H7 (cell line): ENCODE measurements at regions not wholly inside any gene's neighbourhood (a gene's known extent, or its start where the extent isn't known, plus 50 kb on each side); places are given as distances from the start of the nearest gene placed in this dataset.
A peak's percentile ranks its signal among the peaks of the same experiment; 100 is the strongest.
"Not testable (repeated sequence)": the region's sequence is repeated elsewhere in the genome, so short reads cannot be mapped to it uniquely, and the experiment has no call there.

Experiments
- DNase-seq: peaks from one replicate; pipeline ENCODE4 v3.0.0; 2012
- H3K27me3 ChIP-seq: 2 replicates; pipeline ENCODE4 v1.6.0; 2011; ENCODE audit warnings: mild to moderate bottlenecking, low read length; ENCODE audit not compliant: control insufficient read depth, insufficient read depth
- H3K36me3 ChIP-seq: replicated peaks from 2 replicates; pipeline ENCODE4 v1.5.1; 2011; ENCODE audit warnings: low read length; ENCODE audit not compliant: control insufficient read depth, insufficient read depth
- H3K4me3 ChIP-seq: 2 replicates; pipeline ENCODE4 v1.5.1; 2011; ENCODE audit warnings: low read depth, mild to moderate bottlenecking, control low read depth, low read length, moderate library complexity; ENCODE audit not compliant: insufficient read depth

- not testable (repeated sequence) for H3K4me3 ChIP-seq, H3K36me3 ChIP-seq, DNase-seq, H3K27me3 ChIP-seq
These were observed 150.8 kb upstream of the C1QTNF3 start for GRCh38 chr5:34193804-34194203.

DNA sequence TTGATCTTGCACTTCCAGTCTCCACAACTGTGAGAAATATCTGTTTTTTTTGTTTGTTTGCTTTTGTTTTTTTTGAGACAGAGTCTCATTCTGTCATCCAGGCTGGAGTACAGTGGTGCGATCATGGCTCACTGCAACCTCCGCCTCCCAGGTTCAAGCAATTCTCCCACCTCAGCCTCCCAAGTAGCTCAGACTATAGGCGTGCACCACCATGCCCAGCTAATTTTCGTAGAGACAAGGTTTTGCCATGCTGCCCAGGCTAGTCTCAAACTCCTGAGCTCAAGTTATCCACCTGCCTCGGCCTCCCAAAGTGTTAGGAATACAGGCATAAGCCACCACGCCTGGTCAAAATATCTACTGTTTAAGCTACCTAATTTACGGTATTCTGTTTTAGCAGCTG lies 153.1 kb upstream of the C1QTNF3 start:
- DNase-seq: not testable (repeated sequence)

DNA sequence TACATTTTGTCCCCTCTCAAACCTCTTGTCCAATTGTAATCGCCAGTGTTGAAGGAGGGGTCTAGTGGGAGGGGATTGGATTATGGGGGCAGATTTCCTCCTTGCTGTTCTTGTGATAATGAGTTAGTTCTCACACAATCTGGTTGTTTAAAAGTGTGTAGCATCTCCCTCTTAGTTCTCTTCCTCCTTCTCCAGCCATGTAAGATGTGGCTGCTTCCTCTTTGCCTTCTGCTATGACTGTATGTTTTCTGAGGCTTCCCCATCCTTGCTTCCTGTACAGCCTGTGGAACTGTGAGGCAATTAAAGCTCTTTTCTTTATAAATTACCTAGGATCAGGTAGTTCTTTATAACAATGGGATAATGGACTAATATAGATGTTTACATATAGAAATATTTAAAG lies 162.3 kb upstream of the C1QTNF3 start:
- H3K27me3 ChIP-seq, H3K36me3 ChIP-seq, DNase-seq, H3K4me3 ChIP-seq: not testable (repeated sequence)

More for the DNA sequence above, 153.1 kb upstream of the C1QTNF3 start:
- not testable (repeated sequence) for H3K27me3 ChIP-seq, H3K4me3 ChIP-seq, H3K36me3 ChIP-seq

- H3K4me3 ChIP-seq, H3K27me3 ChIP-seq, H3K36me3 ChIP-seq, DNase-seq: not testable (repeated sequence)
These were observed 174.4 kb upstream of the C1QTNF3 start for GRCh38 chr5:34217386-34217785.

DNA sequence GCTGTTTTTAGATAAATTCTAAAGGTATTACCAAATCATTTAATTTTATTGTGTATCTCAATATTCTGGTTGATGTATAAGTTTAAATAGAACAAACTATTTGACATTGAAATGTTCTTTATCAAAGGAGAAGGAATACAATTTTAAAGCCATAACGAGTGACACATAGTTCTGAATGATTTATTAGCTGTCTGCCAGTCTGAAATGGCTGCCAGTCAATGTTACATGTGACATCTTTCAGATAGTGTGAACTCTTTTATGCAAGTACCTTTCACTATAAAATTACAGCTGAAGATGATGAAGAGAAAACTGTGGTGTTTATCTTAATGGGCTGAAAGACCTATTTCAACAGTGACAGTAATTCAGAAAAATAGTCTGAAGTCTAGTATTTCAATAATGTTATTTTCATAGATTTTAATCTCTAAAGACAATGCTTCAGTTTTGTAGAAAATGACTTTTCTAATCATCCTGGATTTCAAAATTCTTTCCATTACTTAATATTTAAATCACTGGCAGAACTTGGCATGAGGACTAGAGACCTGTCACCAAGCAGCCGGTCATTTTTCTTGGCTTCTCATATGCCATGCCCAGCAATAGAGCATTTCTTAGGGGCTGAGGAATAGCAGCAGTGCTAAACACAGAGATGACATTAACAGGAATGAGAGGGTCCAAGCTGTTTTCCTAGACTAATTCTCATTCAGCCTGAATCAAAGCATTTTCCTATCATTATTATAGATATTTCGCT lies 178.5 kb upstream of the C1QTNF3 start:
- not testable (repeated sequence) for H3K4me3 ChIP-seq, DNase-seq, H3K27me3 ChIP-seq, H3K36me3 ChIP-seq

DNA sequence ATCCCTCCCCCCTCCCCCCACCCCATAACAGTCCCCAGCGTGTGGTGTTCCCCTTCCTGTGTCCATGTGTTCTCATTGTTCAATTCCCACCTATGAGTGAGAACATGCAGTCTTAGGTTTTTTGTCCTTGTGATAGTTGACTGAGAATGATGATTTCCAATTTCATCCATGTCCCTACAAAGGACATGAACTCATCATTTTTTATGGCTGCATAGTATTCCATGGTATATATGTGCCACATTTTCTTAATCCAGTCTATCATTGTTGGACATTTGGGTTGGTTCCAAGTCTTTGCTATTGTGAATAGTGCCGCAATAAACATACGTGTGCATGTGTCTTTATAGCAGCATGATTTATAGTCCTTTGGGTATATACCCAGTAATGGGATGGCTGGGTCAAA lies 180.1 kb upstream of the C1QTNF3 start:
- H3K27me3 ChIP-seq, H3K36me3 ChIP-seq, H3K4me3 ChIP-seq, DNase-seq: not testable (repeated sequence)

DNA sequence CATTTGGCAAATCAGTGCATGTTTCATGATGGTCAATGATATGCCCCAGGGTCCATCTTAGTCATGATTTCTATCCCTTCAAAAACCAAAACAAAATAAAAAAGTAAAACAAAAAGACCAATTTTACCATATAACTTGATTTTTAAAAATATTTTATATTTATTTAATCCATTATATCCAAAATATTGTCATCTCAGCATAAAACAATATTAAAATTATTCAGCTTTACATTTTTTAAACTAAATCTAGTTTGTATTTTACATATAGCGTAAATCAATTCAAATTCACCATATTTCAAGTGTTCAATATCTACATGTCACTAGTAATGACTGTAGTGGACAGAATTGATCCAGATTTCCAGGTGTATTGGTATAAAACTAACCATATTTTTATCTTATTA lies 187.4 kb upstream of the C1QTNF3 start:
- not testable (repeated sequence) for H3K4me3 ChIP-seq, DNase-seq, H3K27me3 ChIP-seq

DNA sequence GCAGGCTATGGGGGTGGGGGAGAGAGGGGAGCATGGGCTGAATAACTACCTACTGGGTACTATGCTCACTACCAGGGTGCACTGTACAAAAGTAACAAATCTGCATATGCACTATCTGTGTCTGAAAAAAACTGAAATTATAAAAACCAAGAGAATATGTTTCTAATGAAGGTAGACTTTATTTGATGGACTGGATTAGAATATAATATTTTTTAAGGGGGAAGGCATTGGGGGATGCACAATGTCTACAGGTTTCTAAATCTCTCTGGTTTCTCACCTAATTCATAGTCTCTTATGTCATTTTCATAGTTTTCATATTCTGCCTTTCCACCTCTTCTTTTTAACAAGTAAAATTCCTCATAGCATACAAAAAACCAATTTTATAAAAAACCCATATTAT lies 200.8 kb upstream of the C1QTNF3 start:
- H3K4me3 ChIP-seq: peak overlapping the region; percentile 29
- DNase-seq, H3K27me3 ChIP-seq, H3K36me3 ChIP-seq: not testable (repeated sequence)

More for the DNA sequence above, 187.4 kb upstream of the C1QTNF3 start:
- H3K36me3 ChIP-seq: not testable (repeated sequence)

DNA sequence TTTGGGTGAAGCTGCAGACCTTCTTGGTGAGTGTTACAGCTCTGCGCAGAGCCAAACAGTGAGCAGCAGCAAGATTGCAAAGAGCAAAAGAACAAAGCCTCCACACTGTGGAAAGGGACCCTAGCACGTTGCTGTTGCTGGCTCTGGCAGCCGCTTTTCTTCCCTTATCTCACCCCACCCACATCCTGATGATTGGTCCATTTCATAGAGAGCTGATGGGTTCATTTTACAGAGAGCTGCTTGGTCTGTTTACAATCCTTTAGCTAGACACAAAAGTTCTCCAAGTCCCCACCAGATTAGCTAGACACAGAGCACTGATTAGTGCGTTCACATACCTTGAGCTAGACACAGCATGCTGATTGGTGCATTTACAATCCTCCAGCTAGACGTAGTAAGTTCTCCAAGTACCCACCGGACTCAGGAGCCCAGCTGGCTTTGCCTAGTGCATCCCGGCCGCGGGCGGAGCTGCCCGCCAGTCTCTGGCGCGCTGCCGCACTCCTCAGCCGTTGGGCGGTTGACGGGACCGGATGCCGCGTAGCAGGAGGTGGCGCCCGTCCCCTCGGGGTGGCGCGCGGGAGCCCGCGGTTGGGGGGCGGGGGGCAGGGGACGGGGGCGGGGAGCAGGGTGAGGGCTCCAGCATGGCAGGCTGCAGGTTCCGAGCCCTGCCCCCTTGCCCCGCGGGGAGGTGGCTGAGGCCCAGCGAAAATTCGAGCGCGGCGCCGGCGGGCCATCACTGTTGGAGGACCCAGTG lies 201.4 kb upstream of the C1QTNF3 start:
- H3K4me3 ChIP-seq: peak overlapping the region; percentile 29
- not testable (repeated sequence) for H3K27me3 ChIP-seq, DNase-seq, H3K36me3 ChIP-seq

DNA sequence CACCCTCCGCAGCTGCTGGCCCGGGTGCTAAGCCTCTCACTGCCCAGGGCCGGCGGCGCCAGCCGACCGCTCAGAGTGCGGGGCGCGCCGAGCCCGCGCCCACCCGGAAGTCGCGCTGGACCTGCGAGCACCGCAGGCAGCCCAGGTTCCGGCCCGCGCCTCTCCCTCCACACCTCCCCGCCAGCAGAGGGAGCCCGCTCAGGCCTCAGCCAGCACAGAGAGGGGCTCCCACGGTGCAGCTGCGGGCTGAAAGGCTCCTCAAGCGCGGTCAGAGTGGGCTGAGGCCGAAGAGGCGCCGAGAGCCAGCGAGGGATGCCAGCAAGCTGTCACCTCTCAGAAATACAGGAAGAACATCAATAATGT lies 202.0 kb upstream of the C1QTNF3 start:
- H3K36me3 ChIP-seq, H3K27me3 ChIP-seq, DNase-seq: not testable (repeated sequence)
- H3K4me3 ChIP-seq: peak overlapping the region; percentile 17; the same call in 1 of the 2 replicates

GRCh38 chr5:34245813-34246212 lies 202.8 kb upstream of the C1QTNF3 start:
- not testable (repeated sequence) for H3K36me3 ChIP-seq, H3K27me3 ChIP-seq, H3K4me3 ChIP-seq, DNase-seq

DNA sequence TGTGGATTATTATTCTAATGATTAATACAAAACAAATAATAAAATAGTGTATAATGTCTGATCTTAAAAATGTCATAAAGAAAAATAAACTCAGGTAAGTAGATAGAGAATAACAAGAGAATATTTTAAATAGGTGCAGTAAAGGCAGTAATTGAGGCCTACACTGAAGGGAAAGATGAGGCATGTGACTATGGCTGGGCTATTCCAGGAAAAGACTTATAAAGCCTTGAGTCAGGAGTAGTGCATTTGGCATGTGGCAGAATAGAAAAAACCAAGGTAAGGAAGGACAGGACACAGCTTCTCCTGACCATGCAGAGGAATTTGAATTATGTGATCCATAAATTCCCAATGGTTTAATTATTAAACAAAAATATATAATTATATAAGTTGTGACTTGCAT lies 215.6 kb upstream of the C1QTNF3 start:
- DNase-seq, H3K27me3 ChIP-seq, H3K36me3 ChIP-seq, H3K4me3 ChIP-seq: not testable (repeated sequence)

- DNase-seq, H3K27me3 ChIP-seq, H3K36me3 ChIP-seq, H3K4me3 ChIP-seq: not testable (repeated sequence)
These were observed 218.0 kb upstream of the C1QTNF3 start for GRCh38 chr5:34261020-34261419.

GRCh38 chr5:34266151-34266550 lies 223.1 kb upstream of the C1QTNF3 start:
- DNase-seq, H3K27me3 ChIP-seq: not testable (repeated sequence)

GRCh38 chr5:34296759-34297158 lies 253.7 kb upstream of the C1QTNF3 start:
- not testable (repeated sequence) for H3K27me3 ChIP-seq, H3K4me3 ChIP-seq, H3K36me3 ChIP-seq
- DNase-seq: peak; percentile 2

More at GRCh38 chr5:34266151-34266550, 223.1 kb upstream of the C1QTNF3 start:
- not testable (repeated sequence) for H3K36me3 ChIP-seq, H3K4me3 ChIP-seq
